Upper lobe of left lung (tissue), 4 donors: ENCODE measurements at regions not wholly inside any gene's neighbourhood (a gene's known extent, or its start where the extent isn't known, plus 50 kb on each side); places are given as distances from the start of the nearest gene placed in this dataset.

Source experiments
- POLR2A ChIP-seq, 4 donors: fragments of 450-650 bp; IDR thresholded peaks; one replicate each; pipeline ENCODE4 v1.5.1; 2016 to 2017; ENCODE audit warnings: antibody characterized with exemption in 4 of 4, mild to moderate bottlenecking in 2 of 4
- POLR2AphosphoS5 ChIP-seq, 2 donors: sonication (generic); formaldehyde crosslinking; IDR thresholded peaks; one replicate each; pipeline ENCODE4 v1.5.1; 2017; ENCODE audit warnings: antibody characterized with exemption in 2 of 2
- TF ChIP-seq, protein P1 (sequence below), 6 experiments: fragments of 450-650 bp in 4 of 6; fragments of 200-600 bp in 2 of 6; sonication (generic) in 2 of 6; IDR thresholded peaks; one replicate each; pipeline ENCODE4 v1.5.1; 2016 to 2019; ENCODE audit warnings: antibody characterized with exemption in 6 of 6

DNA sequence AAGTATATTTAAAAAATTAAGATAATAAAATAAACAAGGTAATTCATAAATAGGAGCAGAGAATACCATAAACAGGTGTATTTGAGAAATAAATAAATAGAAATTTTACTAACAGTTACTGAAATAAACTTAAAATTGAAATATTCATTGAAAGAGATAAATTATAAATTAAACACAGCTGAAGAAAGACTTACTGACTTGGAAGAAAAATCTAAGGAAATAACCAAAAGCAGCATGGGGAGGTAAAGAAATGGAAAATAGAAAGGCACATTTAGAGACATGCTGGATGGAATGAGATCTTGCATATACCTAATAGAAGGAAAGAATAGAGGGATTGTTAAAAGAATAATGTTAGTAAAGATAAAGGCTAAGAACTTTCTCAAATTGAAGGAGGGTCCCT is 96.3 kb downstream of the SOX11 start:
- no peak for TF ChIP-seq POLR2AphosphoS5 (IDR thresholded peaks at IDR 0.05)
- TF ChIP-seq POLR2A (IDR thresholded peaks at IDR 0.05): no peak
- TF ChIP-seq, protein P1, sequence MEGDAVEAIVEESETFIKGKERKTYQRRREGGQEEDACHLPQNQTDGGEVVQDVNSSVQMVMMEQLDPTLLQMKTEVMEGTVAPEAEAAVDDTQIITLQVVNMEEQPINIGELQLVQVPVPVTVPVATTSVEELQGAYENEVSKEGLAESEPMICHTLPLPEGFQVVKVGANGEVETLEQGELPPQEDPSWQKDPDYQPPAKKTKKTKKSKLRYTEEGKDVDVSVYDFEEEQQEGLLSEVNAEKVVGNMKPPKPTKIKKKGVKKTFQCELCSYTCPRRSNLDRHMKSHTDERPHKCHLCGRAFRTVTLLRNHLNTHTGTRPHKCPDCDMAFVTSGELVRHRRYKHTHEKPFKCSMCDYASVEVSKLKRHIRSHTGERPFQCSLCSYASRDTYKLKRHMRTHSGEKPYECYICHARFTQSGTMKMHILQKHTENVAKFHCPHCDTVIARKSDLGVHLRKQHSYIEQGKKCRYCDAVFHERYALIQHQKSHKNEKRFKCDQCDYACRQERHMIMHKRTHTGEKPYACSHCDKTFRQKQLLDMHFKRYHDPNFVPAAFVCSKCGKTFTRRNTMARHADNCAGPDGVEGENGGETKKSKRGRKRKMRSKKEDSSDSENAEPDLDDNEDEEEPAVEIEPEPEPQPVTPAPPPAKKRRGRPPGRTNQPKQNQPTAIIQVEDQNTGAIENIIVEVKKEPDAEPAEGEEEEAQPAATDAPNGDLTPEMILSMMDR (IDR thresholded peaks at IDR 0.05): no peak
